ENCODE measurements at regions not wholly inside any gene's neighbourhood (a gene's known extent, or its start where the extent isn't known, plus 50 kb on each side); places are given as distances from the start of the nearest gene placed in this dataset.

DNA sequence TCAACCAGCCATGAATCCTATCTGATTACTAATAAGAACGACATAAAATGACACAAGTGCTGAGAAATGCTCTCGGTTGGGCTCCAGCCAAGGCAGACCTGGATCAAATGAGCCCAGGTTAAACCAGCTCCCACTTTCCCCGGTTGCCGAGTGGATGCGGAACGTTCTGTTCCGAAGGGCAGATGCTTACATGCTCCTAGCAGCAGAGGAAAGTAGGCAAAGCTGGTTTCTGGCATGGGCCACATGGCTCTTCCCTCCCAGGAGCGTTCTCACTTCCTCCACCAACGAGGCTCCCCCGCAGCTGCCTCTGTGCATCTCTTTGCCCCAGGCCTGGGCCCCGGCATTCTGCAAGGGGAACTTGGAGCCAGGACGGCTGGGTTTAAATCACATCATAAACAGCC lies 61.8 kb upstream of the SDK1 start:
- Histone ChIP-seq H3K4me2 (ENCODE audit: low read length) (no peak overlapping the region), H2AFZ (ENCODE audit: low read depth, low read length) (no peak overlapping the region), H3F3A (ENCODE audit: insufficient read depth, low read length, poor library complexity, severe bottlenecking) (no peaks in the 10 kb centered on the region), H3K9ac (ENCODE audit: low read length) (no peak overlapping the region), H3K27me3 (ENCODE audit: insufficient read depth, low read depth, low read length) (no peaks in the 10 kb centered on the region), H3K9me2 (ENCODE audit: insufficient read depth, low read length) (no peaks in the 10 kb centered on the region), H3K9me3 (ENCODE audit: low read length) (no peaks in the 10 kb centered on the region), H4K20me1 (ENCODE audit: insufficient read depth) (no peaks in the 10 kb centered on the region), H3K79me2 (replicated peaks; ENCODE audit: insufficient read depth, low read length) (no peaks in the 10 kb centered on the region), H3K4me3 (ENCODE audit: low read length) (no peak overlapping the region), H3K36me3 (ENCODE audit: insufficient read depth, low read length) (no peaks in the 10 kb centered on the region), H3K27ac (ENCODE audit: low read length) (no peak overlapping the region)
- TF ChIP-seq EP300 (conservative IDR thresholded peaks at IDR 0.05; ENCODE audit: poor library complexity, severe bottlenecking): no peak
- no peak for TF ChIP-seq CTCF (IDR thresholded peaks at IDR 0.05; ENCODE audit: poor library complexity, severe bottlenecking)
- no peak for TF ChIP-seq EZH2 (IDR thresholded peaks at IDR 0.05; ENCODE audit: borderline replicate concordance, insufficient read depth, low read length, poor library complexity, severe bottlenecking)
- TF ChIP-seq RAD21 (conservative IDR thresholded peaks at IDR 0.05): no peak
- no peak for TF ChIP-seq REST (IDR thresholded peaks at IDR 0.05; ENCODE audit: borderline replicate concordance)
- no peak for TF ChIP-seq MXI1 (conservative IDR thresholded peaks at IDR 0.05; ENCODE audit: poor library complexity, severe bottlenecking)
- no peak for TF ChIP-seq POLR2AphosphoS5 (IDR thresholded peaks at IDR 0.05)
- TF ChIP-seq SMC3 (conservative IDR thresholded peaks at IDR 0.05; ENCODE audit: poor library complexity): no peak
- no peak for TF ChIP-seq TAF1 (IDR thresholded peaks at IDR 0.05; ENCODE audit: low read depth)

DNA sequence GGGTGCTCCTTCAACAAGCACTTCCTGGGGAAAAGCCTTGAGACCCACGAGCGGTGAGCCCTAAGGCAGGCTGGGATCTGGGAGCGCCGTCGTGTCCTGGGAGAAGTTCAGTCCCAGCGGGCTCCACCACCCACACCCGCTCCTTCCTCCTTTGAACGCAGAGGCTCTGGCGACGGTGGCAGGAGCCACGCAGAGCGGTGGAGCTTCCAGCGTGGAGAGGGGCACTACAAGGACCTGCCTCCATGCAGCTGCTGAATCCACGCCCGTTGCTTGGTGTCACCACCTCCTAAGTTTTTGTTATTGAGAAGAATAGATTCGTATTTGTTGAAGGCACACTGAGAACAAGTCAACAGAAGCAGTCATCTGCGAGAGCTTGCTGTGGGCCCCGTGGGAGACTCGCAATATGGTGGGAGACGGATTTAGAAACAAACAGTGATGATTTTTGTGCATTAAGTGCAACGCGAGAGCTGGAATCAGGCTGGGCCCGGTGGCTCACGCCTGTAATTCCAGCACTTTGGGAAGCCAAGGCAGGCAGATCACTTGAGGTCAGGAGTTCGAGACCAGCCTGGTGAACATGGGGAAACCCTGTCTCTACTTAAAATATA lies 60.1 kb upstream of the SDK1 start:
- TF ChIP-seq POLR2AphosphoS5 (IDR thresholded peaks at IDR 0.05) (no peak), REST (IDR thresholded peaks at IDR 0.05; ENCODE audit: borderline replicate concordance) (no peak), EZH2 (IDR thresholded peaks at IDR 0.05; ENCODE audit: borderline replicate concordance, insufficient read depth, low read length, poor library complexity, severe bottlenecking) (no peak), CTCF (IDR thresholded peaks at IDR 0.05; ENCODE audit: poor library complexity, severe bottlenecking) (no peak), SMC3 (conservative IDR thresholded peaks at IDR 0.05; ENCODE audit: poor library complexity) (no peak), TAF1 (IDR thresholded peaks at IDR 0.05; ENCODE audit: low read depth) (no peak), EP300 (conservative IDR thresholded peaks at IDR 0.05; ENCODE audit: poor library complexity, severe bottlenecking) (no peak), MXI1 (conservative IDR thresholded peaks at IDR 0.05; ENCODE audit: poor library complexity, severe bottlenecking) (no peak), RAD21 (conservative IDR thresholded peaks at IDR 0.05) (no peak)
- no peaks in the 10 kb centered on the region for H3K9me3 ChIP-seq (ENCODE audit: low read length)
- H3K9ac ChIP-seq (ENCODE audit: low read length): no peak overlapping the region

More for the DNA sequence above, 60.1 kb upstream of the SDK1 start:
- Histone ChIP-seq H4K20me1 (ENCODE audit: insufficient read depth) (no peaks in the 10 kb centered on the region), H3K36me3 (ENCODE audit: insufficient read depth, low read length) (no peaks in the 10 kb centered on the region), H2AFZ (ENCODE audit: low read depth, low read length) (no peak overlapping the region), H3K79me2 (replicated peaks; ENCODE audit: insufficient read depth, low read length) (no peaks in the 10 kb centered on the region), H3K4me3 (ENCODE audit: low read length) (no peak overlapping the region), H3F3A (ENCODE audit: insufficient read depth, low read length, poor library complexity, severe bottlenecking) (no peaks in the 10 kb centered on the region), H3K27ac (ENCODE audit: low read length) (no peak overlapping the region), H3K27me3 (ENCODE audit: insufficient read depth, low read depth, low read length) (no peaks in the 10 kb centered on the region), H3K9me2 (ENCODE audit: insufficient read depth, low read length) (no peaks in the 10 kb centered on the region), H3K4me2 (ENCODE audit: low read length) (no peak overlapping the region)

Measured in neural cell (in vitro differentiated cells).